NCI-H2196 (cell line): ENCODE measurements at regions not wholly inside any gene's neighbourhood (a gene's known extent, or its start where the extent isn't known, plus 50 kb on each side); places are given as distances from the start of the nearest gene placed in this dataset.
"Not testable (repeated sequence)": the region's sequence is repeated elsewhere in the genome, so short reads cannot be mapped to it uniquely, and the experiment has no call there.

Experiments used
- DNase-seq: peaks from one replicate; lab custom pipeline; 2025; ENCODE audit not compliant: unreplicated experiment; lab: John Stamatoyannopoulos, UW

GRCh38 chr18:64372850-64373249 lies 224.0 kb upstream of the LINC00305 start:
- no peak for DNase-seq

- DNase-seq = not testable (repeated sequence)
Observed at GRCh38 chr18:64369830-64370440, 221.0 kb upstream of the LINC00305 start.

GRCh38 chr18:64365106-64365505 lies 216.2 kb upstream of the LINC00305 start:
- DNase-seq = no peak

GRCh38 chr18:64337673-64338072 lies 188.8 kb upstream of the LINC00305 start:
- DNase-seq = no peak

- no peak for DNase-seq
Observed at GRCh38 chr18:64337018-64337417, 188.1 kb upstream of the LINC00305 start.

- DNase-seq = no peak
Observed at GRCh38 chr18:64334748-64335147, 185.9 kb upstream of the LINC00305 start.

- DNase-seq = no peak
Observed at GRCh38 chr18:64333584-64333983, 184.7 kb upstream of the LINC00305 start.

GRCh38 chr18:64332835-64333234 lies 183.9 kb upstream of the LINC00305 start:
- DNase-seq = no peak

GRCh38 chr18:64331419-64331818 lies 182.5 kb upstream of the LINC00305 start:
- no peak for DNase-seq

GRCh38 chr18:64330931-64331330 lies 182.0 kb upstream of the LINC00305 start:
- DNase-seq = no peak

- no peak for DNase-seq
Observed at GRCh38 chr18:64330161-64330560, 181.3 kb upstream of the LINC00305 start.

- DNase-seq = no peak
Observed at GRCh38 chr18:64322189-64322588, 173.3 kb upstream of the LINC00305 start.

- DNase-seq = no peak
Observed at GRCh38 chr18:64318547-64318946, 169.7 kb upstream of the LINC00305 start.

- DNase-seq = no peak
Observed at GRCh38 chr18:64311859-64312258, 163.0 kb upstream of the LINC00305 start.

- no peak for DNase-seq
Observed at GRCh38 chr18:64295839-64296238, 147.0 kb upstream of the LINC00305 start.

GRCh38 chr18:64294967-64295366 lies 146.1 kb upstream of the LINC00305 start:
- DNase-seq = no peak

GRCh38 chr18:64288432-64288831 lies 139.5 kb upstream of the LINC00305 start:
- no peak for DNase-seq

- no peak for DNase-seq
Observed at GRCh38 chr18:64287926-64288325, 139.0 kb upstream of the LINC00305 start.

- no peak for DNase-seq
Observed at GRCh38 chr18:64283059-64283458, 134.2 kb upstream of the LINC00305 start.

- DNase-seq = no peak
Observed at GRCh38 chr18:64278026-64278425, 129.1 kb upstream of the LINC00305 start.

GRCh38 chr18:64276311-64277090 lies 127.6 kb upstream of the LINC00305 start:
- no peak for DNase-seq

- DNase-seq = no peak
Observed at GRCh38 chr18:64275593-64276300, 126.9 kb upstream of the LINC00305 start.
